Hepatocyte (in vitro differentiated cells): ENCODE measurements at regions not wholly inside any gene's neighbourhood (a gene's known extent, or its start where the extent isn't known, plus 50 kb on each side); places are given as distances from the start of the nearest gene placed in this dataset.

Experiments
- EZH2 ChIP-seq: fragments of 200-600 bp; sonication (generic); IDR thresholded peaks from 2 replicates; pipeline ENCODE4 v1.6.1; 2016; ENCODE audit warnings: antibody characterized with exemption, mild to moderate bottlenecking, borderline replicate concordance
- EZH2phosphoT487 ChIP-seq: fragments of 200-600 bp; sonication (generic); IDR thresholded peaks from one replicate; pipeline ENCODE4 v1.6.1; 2018; ENCODE audit warnings: antibody characterized with exemption, mild to moderate bottlenecking, low read depth, moderate library complexity; ENCODE audit not compliant: unreplicated experiment, severe bottlenecking
- TF ChIP-seq, protein P1 (sequence below): fragments of 200-600 bp; sonication (generic); IDR thresholded peaks from 2 replicates; pipeline ENCODE4 v1.5.1; 2016; ENCODE audit warnings: antibody characterized with exemption, mild to moderate bottlenecking; ENCODE audit not compliant: poor library complexity

DNA sequence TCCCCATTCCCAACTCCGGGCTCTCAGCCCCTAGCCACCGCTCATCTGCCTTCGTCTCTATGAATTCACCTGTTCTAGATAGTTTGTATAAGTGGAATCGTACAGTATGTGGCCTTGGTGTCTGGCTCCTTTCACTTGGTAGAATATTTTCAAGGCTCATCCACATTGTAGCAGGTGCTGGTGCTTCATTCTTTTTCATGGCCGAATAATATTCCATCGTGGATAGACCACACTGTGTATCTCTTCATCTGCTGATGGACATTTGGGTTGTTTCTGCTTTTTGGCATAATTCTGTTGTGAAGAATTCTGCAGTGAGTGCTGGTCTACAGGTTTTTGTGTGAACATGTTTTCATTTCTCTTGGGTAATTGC is 324.2 kb downstream of the SEC14L1 start:
- TF ChIP-seq, protein P1, sequence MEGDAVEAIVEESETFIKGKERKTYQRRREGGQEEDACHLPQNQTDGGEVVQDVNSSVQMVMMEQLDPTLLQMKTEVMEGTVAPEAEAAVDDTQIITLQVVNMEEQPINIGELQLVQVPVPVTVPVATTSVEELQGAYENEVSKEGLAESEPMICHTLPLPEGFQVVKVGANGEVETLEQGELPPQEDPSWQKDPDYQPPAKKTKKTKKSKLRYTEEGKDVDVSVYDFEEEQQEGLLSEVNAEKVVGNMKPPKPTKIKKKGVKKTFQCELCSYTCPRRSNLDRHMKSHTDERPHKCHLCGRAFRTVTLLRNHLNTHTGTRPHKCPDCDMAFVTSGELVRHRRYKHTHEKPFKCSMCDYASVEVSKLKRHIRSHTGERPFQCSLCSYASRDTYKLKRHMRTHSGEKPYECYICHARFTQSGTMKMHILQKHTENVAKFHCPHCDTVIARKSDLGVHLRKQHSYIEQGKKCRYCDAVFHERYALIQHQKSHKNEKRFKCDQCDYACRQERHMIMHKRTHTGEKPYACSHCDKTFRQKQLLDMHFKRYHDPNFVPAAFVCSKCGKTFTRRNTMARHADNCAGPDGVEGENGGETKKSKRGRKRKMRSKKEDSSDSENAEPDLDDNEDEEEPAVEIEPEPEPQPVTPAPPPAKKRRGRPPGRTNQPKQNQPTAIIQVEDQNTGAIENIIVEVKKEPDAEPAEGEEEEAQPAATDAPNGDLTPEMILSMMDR: no peak
- no peak for TF ChIP-seq EZH2
- TF ChIP-seq EZH2phosphoT487: no peak
